ENCODE measurements at regions not wholly inside any gene's neighbourhood (a gene's known extent, or its start where the extent isn't known, plus 50 kb on each side); places are given as distances from the start of the nearest gene placed in this dataset.

DNA sequence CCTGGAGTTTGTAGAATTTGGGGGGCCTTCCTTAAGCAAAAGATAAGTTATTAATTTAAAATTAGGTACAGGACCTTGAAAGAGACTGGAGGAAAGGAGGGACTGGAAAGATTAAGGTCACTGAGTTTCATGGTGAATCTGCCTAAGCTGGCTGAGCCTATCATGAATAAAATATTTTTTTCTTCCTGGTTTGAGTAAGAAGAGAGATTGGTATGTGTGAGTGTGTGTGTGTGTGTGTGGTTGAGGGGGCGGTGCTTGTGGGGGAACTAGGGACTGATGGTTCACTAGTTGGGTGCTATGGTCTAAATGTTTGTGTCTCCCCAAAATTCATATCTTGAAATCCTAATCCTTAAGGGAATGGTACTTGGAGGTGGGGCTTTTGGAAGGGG is 142.5 kb upstream of the PRKCQ start:
- no CpG with 5 or more reads among the region's 1 CpG for WGBS
- H2BK120ac ChIP-seq (ENCODE audit: low read depth, low read length): peak overlapping the region; percentile 84
- peak overlapping the region in 1 of 2 experiments; percentile 69 for H3K4me3 ChIP-seq (ENCODE audit: insufficient read depth in 1 of 2, low read depth in 1 of 2, low read length in 2 of 2)
- no peaks in the 10 kb centered on the region for H3K9me3 ChIP-seq (ENCODE audit: control insufficient read depth, low read length)
- H3K27ac ChIP-seq (ENCODE audit: low read length, poor library complexity, severe bottlenecking): peak overlapping the region; percentile 67
- H4K8ac ChIP-seq (ENCODE audit: low read length): peak overlapping the region; percentile 35
- H3K23ac ChIP-seq (ENCODE audit: low read length in 2 of 2): no peak overlapping the region
- no peaks in the 10 kb centered on the region for H3K36me3 ChIP-seq (ENCODE audit: control insufficient read depth in 1 of 2, insufficient read depth in 2 of 2, low read depth in 1 of 2, low read length in 2 of 2)
- H3K14ac ChIP-seq (ENCODE audit: low read length in 2 of 2): no peak overlapping the region
- no peak overlapping the region for H3K4me2 ChIP-seq (ENCODE audit: low read length, poor library complexity, severe bottlenecking)
- peak; percentile 57 for DNase-seq
- H2AK5ac ChIP-seq (ENCODE audit: low read length, severe bottlenecking): peak overlapping the region; percentile 83
- H2BK15ac ChIP-seq (ENCODE audit: low read depth, poor library complexity, severe bottlenecking): no peak overlapping the region
- H3K9ac ChIP-seq (ENCODE audit: low read length): peak overlapping the region; percentile 82
- no peaks in the 10 kb centered on the region for H3K27me3 ChIP-seq (ENCODE audit: control insufficient read depth in 1 of 2, insufficient read depth in 1 of 2, low read length in 2 of 2)
- H3K4ac ChIP-seq (ENCODE audit: low read depth in 1 of 2, low read length in 2 of 2): peak overlapping the region; percentile 38 to 67
- peak overlapping the region; percentile 31 to 61 for H3K18ac ChIP-seq (ENCODE audit: low read depth in 1 of 2, low read length in 2 of 2)
- peak overlapping the region; percentile 84 for H4K91ac ChIP-seq (ENCODE audit: low read length)
- H3K79me1 ChIP-seq (replicated peaks; ENCODE audit: low read length, poor library complexity, severe bottlenecking): no peaks in the 10 kb centered on the region
- no peak overlapping the region for H2BK5ac ChIP-seq (ENCODE audit: low read depth, low read length, poor library complexity, severe bottlenecking)
- no peak overlapping the region for H2AFZ ChIP-seq (ENCODE audit: low read depth, low read length)
- H3K4me1 ChIP-seq (ENCODE audit: control insufficient read depth, insufficient read depth, low read depth, low read length): peaks cover 3% of the 10 kb centered on the region
- peak overlapping the region; percentile 79 to 91 for H2BK12ac ChIP-seq (ENCODE audit: low read length in 2 of 2)

DNA sequence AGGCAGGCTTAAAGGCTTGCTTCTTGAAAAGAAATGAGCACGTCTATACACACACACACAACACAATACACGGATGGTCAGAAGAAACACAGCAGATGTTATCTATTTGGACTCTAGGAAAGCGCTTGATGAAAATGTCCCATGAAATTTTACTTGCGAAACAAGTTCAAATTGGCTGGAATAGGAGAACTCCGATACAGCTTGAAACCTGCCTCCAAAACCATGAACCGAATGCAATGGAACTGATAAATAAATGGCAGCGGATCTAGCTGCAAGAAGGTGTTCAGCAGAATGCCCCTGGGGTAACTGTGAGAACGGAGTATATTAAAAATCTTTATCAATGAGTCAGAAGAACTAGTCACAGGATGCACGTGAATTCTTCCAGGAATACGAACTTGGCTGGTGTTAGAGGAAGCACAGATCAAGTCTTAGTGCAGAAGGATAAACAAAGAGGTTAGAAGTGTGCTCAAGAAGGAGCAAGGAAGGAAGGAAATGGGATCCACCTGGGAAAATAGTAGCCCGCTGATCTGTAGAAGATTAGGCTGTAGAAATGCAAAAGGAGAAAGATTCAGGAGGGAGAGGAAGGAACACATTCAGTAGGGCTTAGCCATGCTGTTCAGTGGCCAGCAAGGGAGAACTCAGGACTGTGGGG is 142.0 kb upstream of the PRKCQ start:
- no peaks in the 10 kb centered on the region for H3K9me3 ChIP-seq (ENCODE audit: control insufficient read depth, low read length)
- 34% methylated on average over 11 of the region's 11 CpGs for WGBS
- peak overlapping the region in 1 of 2 experiments; percentile 69 for H3K4me3 ChIP-seq (ENCODE audit: insufficient read depth in 1 of 2, low read depth in 1 of 2, low read length in 2 of 2)

DNA sequence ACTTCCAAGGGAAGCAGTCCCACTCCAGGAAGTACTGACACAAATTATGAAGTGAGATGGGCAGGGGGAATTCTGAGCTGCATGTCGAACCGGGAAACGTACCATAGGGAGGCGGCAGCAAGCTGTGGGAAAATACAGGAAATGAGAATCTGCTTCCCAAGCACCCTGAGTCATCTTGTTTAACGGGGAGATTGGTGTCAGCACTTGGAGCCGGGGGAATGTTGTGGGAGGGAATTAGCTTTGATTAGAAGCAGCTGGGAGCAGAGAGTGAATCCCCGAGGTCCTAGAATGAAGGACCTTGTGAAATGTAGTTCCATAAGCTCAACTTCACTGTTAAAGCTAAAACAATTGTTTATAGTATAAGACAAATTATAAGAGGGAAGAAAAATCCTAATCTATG is 141.4 kb upstream of the PRKCQ start:
- no peak overlapping the region for H2BK5ac ChIP-seq (ENCODE audit: low read depth, low read length, poor library complexity, severe bottlenecking)

More for the DNA sequence above, 142.0 kb upstream of the PRKCQ start:
- H3K4me1 ChIP-seq (ENCODE audit: control insufficient read depth, insufficient read depth, low read depth, low read length): peaks cover 3% of the 10 kb centered on the region
- no peaks in the 10 kb centered on the region for H3K36me3 ChIP-seq (ENCODE audit: control insufficient read depth in 1 of 2, insufficient read depth in 2 of 2, low read depth in 1 of 2, low read length in 2 of 2)
- H3K4ac ChIP-seq (ENCODE audit: low read depth in 1 of 2, low read length in 2 of 2): peak overlapping the region; percentile 83 to 95
- no peaks in the 10 kb centered on the region for H3K27me3 ChIP-seq (ENCODE audit: control insufficient read depth in 1 of 2, insufficient read depth in 1 of 2, low read length in 2 of 2)
- H3K23ac ChIP-seq (ENCODE audit: low read length in 2 of 2): no peak overlapping the region
- peak overlapping the region; percentile 85 to 94 for H3K18ac ChIP-seq (ENCODE audit: low read depth in 1 of 2, low read length in 2 of 2)
- peak overlapping the region; percentile 64 to 91 for H2BK12ac ChIP-seq (ENCODE audit: low read length in 2 of 2)
- H2AFZ ChIP-seq (ENCODE audit: low read depth, low read length): no peak overlapping the region
- H4K8ac ChIP-seq (ENCODE audit: low read length): peak overlapping the region; percentile 90
- no peak overlapping the region for H2AK5ac ChIP-seq (ENCODE audit: low read length, severe bottlenecking)
- H3K14ac ChIP-seq (ENCODE audit: low read length in 2 of 2): no peak overlapping the region
- peak overlapping the region; percentile 84 for H2BK120ac ChIP-seq (ENCODE audit: low read depth, low read length)
- H2BK15ac ChIP-seq (ENCODE audit: low read depth, poor library complexity, severe bottlenecking): no peak overlapping the region
- peak overlapping the region; percentile 84 for H4K91ac ChIP-seq (ENCODE audit: low read length)
- H3K79me1 ChIP-seq (replicated peaks; ENCODE audit: low read length, poor library complexity, severe bottlenecking): no peaks in the 10 kb centered on the region
- peak overlapping the region; percentile 45 for H3K4me2 ChIP-seq (ENCODE audit: low read length, poor library complexity, severe bottlenecking)
- peak overlapping the region; percentile 82 for H3K9ac ChIP-seq (ENCODE audit: low read length)
- peak overlapping the region; percentile 67 for H3K27ac ChIP-seq (ENCODE audit: low read length, poor library complexity, severe bottlenecking)
- H2BK5ac ChIP-seq (ENCODE audit: low read depth, low read length, poor library complexity, severe bottlenecking): no peak overlapping the region
- DNase-seq: peak; percentile 94

DNA sequence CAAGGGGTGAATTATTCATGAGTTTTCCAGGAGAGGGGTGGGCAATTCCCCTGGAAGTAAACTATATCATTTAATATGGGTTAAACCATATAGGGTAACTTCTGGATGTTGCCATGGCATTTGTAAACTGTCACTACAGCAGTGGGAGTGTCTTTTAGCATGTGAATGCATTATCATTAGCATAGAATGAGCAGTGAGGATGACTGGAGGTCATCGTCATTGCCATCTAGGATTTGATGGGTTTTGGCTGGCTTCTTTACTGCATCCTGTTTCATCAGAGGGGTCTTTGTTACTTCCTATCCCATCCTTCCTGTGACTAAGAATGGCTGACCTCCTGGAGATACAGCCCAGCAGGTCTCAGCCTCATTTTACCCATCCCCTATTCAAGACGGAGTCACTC is 139.5 kb upstream of the PRKCQ start:
- H3K4me1 ChIP-seq (ENCODE audit: control insufficient read depth, insufficient read depth, low read depth, low read length): peaks cover 3% of the 10 kb centered on the region
- no peak overlapping the region for H4K8ac ChIP-seq (ENCODE audit: low read length)
- H2BK5ac ChIP-seq (ENCODE audit: low read depth, low read length, poor library complexity, severe bottlenecking): no peak overlapping the region
- no peak overlapping the region for H3K4ac ChIP-seq (ENCODE audit: low read depth in 1 of 2, low read length in 2 of 2)
- no peak overlapping the region for H3K4me2 ChIP-seq (ENCODE audit: low read length, poor library complexity, severe bottlenecking)
- H3K4me3 ChIP-seq (ENCODE audit: insufficient read depth in 1 of 2, low read depth in 1 of 2, low read length in 2 of 2): no peak overlapping the region
- DNase-seq: no peak
- H3K27ac ChIP-seq (ENCODE audit: low read length, poor library complexity, severe bottlenecking): no peak overlapping the region
- no peak overlapping the region for H3K9ac ChIP-seq (ENCODE audit: low read length)
- no peaks in the 10 kb centered on the region for H3K27me3 ChIP-seq (ENCODE audit: control insufficient read depth in 1 of 2, insufficient read depth in 1 of 2, low read length in 2 of 2)
- no peak overlapping the region for H2AFZ ChIP-seq (ENCODE audit: low read depth, low read length)
- no peak overlapping the region for H2AK5ac ChIP-seq (ENCODE audit: low read length, severe bottlenecking)
- no peaks in the 10 kb centered on the region for H3K9me3 ChIP-seq (ENCODE audit: control insufficient read depth, low read length)
- no peaks in the 10 kb centered on the region for H3K79me1 ChIP-seq (replicated peaks; ENCODE audit: low read length, poor library complexity, severe bottlenecking)
- H4K91ac ChIP-seq (ENCODE audit: low read length): peak overlapping the region; percentile 54
- no peak overlapping the region for H3K14ac ChIP-seq (ENCODE audit: low read length in 2 of 2)
- H3K23ac ChIP-seq (ENCODE audit: low read length in 2 of 2): no peak overlapping the region
- peak overlapping the region; percentile 20 to 86 for H2BK12ac ChIP-seq (ENCODE audit: low read length in 2 of 2)
- H2BK120ac ChIP-seq (ENCODE audit: low read depth, low read length): no peak overlapping the region
- 90% methylated on average over 2 of the region's 2 CpGs for WGBS
- no peak overlapping the region for H2BK15ac ChIP-seq (ENCODE audit: low read depth, poor library complexity, severe bottlenecking)
- H3K18ac ChIP-seq (ENCODE audit: low read depth in 1 of 2, low read length in 2 of 2): peak overlapping the region in 1 of 2 experiments; percentile 79
- no peaks in the 10 kb centered on the region for H3K36me3 ChIP-seq (ENCODE audit: control insufficient read depth in 1 of 2, insufficient read depth in 2 of 2, low read depth in 1 of 2, low read length in 2 of 2)

More for the DNA sequence above, 141.4 kb upstream of the PRKCQ start:
- H2AFZ ChIP-seq (ENCODE audit: low read depth, low read length): no peak overlapping the region
- no peak overlapping the region for H2AK5ac ChIP-seq (ENCODE audit: low read length, severe bottlenecking)
- no peaks in the 10 kb centered on the region for H3K9me3 ChIP-seq (ENCODE audit: control insufficient read depth, low read length)
- H3K4me1 ChIP-seq (ENCODE audit: control insufficient read depth, insufficient read depth, low read depth, low read length): peaks cover 3% of the 10 kb centered on the region
- no peaks in the 10 kb centered on the region for H3K27me3 ChIP-seq (ENCODE audit: control insufficient read depth in 1 of 2, insufficient read depth in 1 of 2, low read length in 2 of 2)
- H4K8ac ChIP-seq (ENCODE audit: low read length): peak overlapping the region; percentile 93
- peak overlapping the region; percentile 45 for H3K4me2 ChIP-seq (ENCODE audit: low read length, poor library complexity, severe bottlenecking)
- no peaks in the 10 kb centered on the region for H3K36me3 ChIP-seq (ENCODE audit: control insufficient read depth in 1 of 2, insufficient read depth in 2 of 2, low read depth in 1 of 2, low read length in 2 of 2)
- no peak overlapping the region for H3K14ac ChIP-seq (ENCODE audit: low read length in 2 of 2)
- H2BK15ac ChIP-seq (ENCODE audit: low read depth, poor library complexity, severe bottlenecking): peak overlapping the region; percentile 77
- peak overlapping the region; percentile 85 to 94 for H3K18ac ChIP-seq (ENCODE audit: low read depth in 1 of 2, low read length in 2 of 2)
- H3K9ac ChIP-seq (ENCODE audit: low read length): peak overlapping the region; percentile 82
- peak overlapping the region; percentile 17 for H3K27ac ChIP-seq (ENCODE audit: low read length, poor library complexity, severe bottlenecking)
- peak overlapping the region; percentile 83 to 95 for H3K4ac ChIP-seq (ENCODE audit: low read depth in 1 of 2, low read length in 2 of 2)
- WGBS: under 1% methylated on average over 6 of the region's 7 CpGs
- H3K4me3 ChIP-seq (ENCODE audit: insufficient read depth in 1 of 2, low read depth in 1 of 2, low read length in 2 of 2): peak overlapping the region in 1 of 2 experiments; percentile 69
- H2BK12ac ChIP-seq (ENCODE audit: low read length in 2 of 2): peak overlapping the region; percentile 78 to 97
- DNase-seq: peak; percentile 99
- peak overlapping the region; percentile 85 for H2BK120ac ChIP-seq (ENCODE audit: low read depth, low read length)
- H4K91ac ChIP-seq (ENCODE audit: low read length): peak overlapping the region; percentile 92
- no peak overlapping the region for H3K23ac ChIP-seq (ENCODE audit: low read length in 2 of 2)
- no peaks in the 10 kb centered on the region for H3K79me1 ChIP-seq (replicated peaks; ENCODE audit: low read length, poor library complexity, severe bottlenecking)

All from mesenchymal stem cell (in vitro differentiated cells and primary cell).